ENCODE measurements at regions not wholly inside any gene's neighbourhood (a gene's known extent, or its start where the extent isn't known, plus 50 kb on each side); places are given as distances from the start of the nearest gene placed in this dataset.

DNA sequence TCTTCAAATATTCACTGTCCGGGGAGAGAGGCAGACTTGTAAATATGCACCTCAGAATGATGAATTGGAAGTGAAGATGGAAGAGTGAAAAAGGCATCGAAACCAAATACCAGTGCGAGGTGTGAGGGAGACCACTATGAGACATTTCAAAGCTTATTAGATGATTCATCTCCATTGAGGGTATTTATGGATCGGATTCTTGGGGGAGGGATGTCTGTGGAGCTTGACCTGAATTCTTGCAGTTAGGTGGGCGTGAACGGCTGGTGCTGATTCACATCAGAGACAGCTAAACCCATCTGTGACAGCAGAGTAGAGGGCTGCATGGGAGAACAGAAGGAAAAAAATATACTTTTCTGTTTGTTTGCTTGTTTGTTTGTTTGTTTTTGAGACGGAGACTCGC, 677.2 kb downstream of the AACS start:
- no peak overlapping the region for H2BK20ac ChIP-seq (ENCODE audit: low read length)
- no peaks in the 10 kb centered on the region for H3K27me3 ChIP-seq (replicated peaks in 1 of 4; ENCODE audit: control insufficient read depth in 3 of 4, extremely low read depth in 1 of 4, insufficient read depth in 3 of 4, low read length in 3 of 4)
- no peaks in the 10 kb centered on the region for H4K20me1 ChIP-seq (replicated peaks in 1 of 2; ENCODE audit: control insufficient read depth in 1 of 2, insufficient read depth in 2 of 2, low read length in 2 of 2)
- FAIRE-seq (no peak), DNase-seq (ENCODE audit: low read depth in 1 of 2, low spot score in 2 of 2) (no peak)
- no peak overlapping the region for H3K23ac ChIP-seq (ENCODE audit: insufficient read length)
- no peak overlapping the region for H4K8ac ChIP-seq (ENCODE audit: extremely low read depth, insufficient read depth, low read length)
- TF ChIP-seq NRF1 (IDR thresholded peaks at IDR 0.05; ENCODE audit: low read depth, low read length) (no peak), BCL11A (IDR thresholded peaks at IDR 0.05; ENCODE audit: low read depth in 2 of 2, low read length in 2 of 2) (no peak), POLR2AphosphoS5 (IDR thresholded peaks at IDR 0.05; ENCODE audit: low read depth, low read length) (no peak), JUND (IDR thresholded peaks at IDR 0.05; ENCODE audit: low read length) (no peak), CBX8 (IDR thresholded peaks at IDR 0.05; ENCODE audit: borderline replicate concordance, low read depth, low read length) (no peak), KDM5A (IDR thresholded peaks at IDR 0.05; ENCODE audit: low read length) (no peak), JUN (IDR thresholded peaks at IDR 0.05; ENCODE audit: low read depth, low read length) (no peak), SAP30 (IDR thresholded peaks at IDR 0.05; ENCODE audit: insufficient read depth, insufficient replicate concordance, low read length) (no peak), GTF2F1 (IDR thresholded peaks at IDR 0.05; ENCODE audit: borderline replicate concordance, low read depth, low read length) (no peak), SUZ12 (IDR thresholded peaks at IDR 0.05; ENCODE audit: low read length) (no peak)
- TF ChIP-seq, protein P1, sequence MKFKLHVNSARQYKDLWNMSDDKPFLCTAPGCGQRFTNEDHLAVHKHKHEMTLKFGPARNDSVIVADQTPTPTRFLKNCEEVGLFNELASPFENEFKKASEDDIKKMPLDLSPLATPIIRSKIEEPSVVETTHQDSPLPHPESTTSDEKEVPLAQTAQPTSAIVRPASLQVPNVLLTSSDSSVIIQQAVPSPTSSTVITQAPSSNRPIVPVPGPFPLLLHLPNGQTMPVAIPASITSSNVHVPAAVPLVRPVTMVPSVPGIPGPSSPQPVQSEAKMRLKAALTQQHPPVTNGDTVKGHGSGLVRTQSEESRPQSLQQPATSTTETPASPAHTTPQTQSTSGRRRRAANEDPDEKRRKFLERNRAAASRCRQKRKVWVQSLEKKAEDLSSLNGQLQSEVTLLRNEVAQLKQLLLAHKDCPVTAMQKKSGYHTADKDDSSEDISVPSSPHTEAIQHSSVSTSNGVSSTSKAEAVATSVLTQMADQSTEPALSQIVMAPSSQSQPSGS (IDR thresholded peaks at IDR 0.05; ENCODE audit: low read length), result no peak
- TF ChIP-seq, protein P2, sequence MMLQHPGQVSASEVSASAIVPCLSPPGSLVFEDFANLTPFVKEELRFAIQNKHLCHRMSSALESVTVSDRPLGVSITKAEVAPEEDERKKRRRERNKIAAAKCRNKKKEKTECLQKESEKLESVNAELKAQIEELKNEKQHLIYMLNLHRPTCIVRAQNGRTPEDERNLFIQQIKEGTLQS (IDR thresholded peaks at IDR 0.05; ENCODE audit: insufficient read depth, low read depth, low read length), result no peak
- H2BK120ac ChIP-seq (replicated peaks; ENCODE audit: low read depth, low read length), result no peak overlapping the region
- no peak overlapping the region for H2BK5ac ChIP-seq (ENCODE audit: low read depth, low read length)
- H3K4me3 ChIP-seq (ENCODE audit: extremely low read depth in 1 of 4, insufficient read depth in 2 of 4, low read depth in 3 of 4, low read length in 4 of 4), result no peak overlapping the region
- H3K79me2 ChIP-seq (ENCODE audit: control insufficient read depth in 1 of 2, insufficient read depth in 2 of 2, low read length in 2 of 2), result no peaks in the 10 kb centered on the region
- H3K36me3 ChIP-seq (ENCODE audit: control insufficient read depth in 2 of 4, insufficient read depth in 4 of 4, low read length in 3 of 4), result no peaks in the 10 kb centered on the region; a peak in 1 of 8 replicates
- ChIA-PET CTCF (ENCODE audit: partially characterized antibody) (interaction anchor here (1.3 to 1.9 kb wide), 2 partner anchors 13 to 59 kb away, joined by 4 to 5 read pairs; no protein-coding TSS in a partner anchor), POLR2A (ENCODE audit: partially characterized antibody) (no interaction called here)
- 94% methylated on average over 8 of the region's 8 CpGs; no CpG with 5 or more reads in 1 of the 2 experiments for WGBS, 2 experiments (ENCODE audit: extremely low coverage in 1 of 2, insufficient coverage in 1 of 2, insufficient read length in 1 of 2, insufficient replicate concordance in 2 of 2, low coverage in 1 of 2, low lambda C conversion rate in 2 of 2, missing lambda C conversion rate in 1 of 2)
- H4K91ac ChIP-seq (replicated peaks; ENCODE audit: insufficient read length, low read length), result no peak overlapping the region
- no peak overlapping the region for H3K27ac ChIP-seq (ENCODE audit: low read depth, low read length)
- H2AFZ ChIP-seq (ENCODE audit: low read length), result no peak overlapping the region
- H4K5ac ChIP-seq (ENCODE audit: insufficient read length, low read depth, low read length), result no peak overlapping the region
- no peaks in the 10 kb centered on the region; the same call in 1 of the 2 replicates for H3K23me2 ChIP-seq (ENCODE audit: low read depth, low read length)
- no peak overlapping the region for H3K4me2 ChIP-seq (ENCODE audit: insufficient read depth in 1 of 2, low read depth in 2 of 2, low read length in 2 of 2)
- no peak overlapping the region for H3K14ac ChIP-seq (ENCODE audit: insufficient read length)
- no peak overlapping the region for H2BK12ac ChIP-seq (ENCODE audit: low read depth, low read length)
- no peak overlapping the region for H2AK5ac ChIP-seq (ENCODE audit: low read depth, low read length)
- no peak overlapping the region for H3K4ac ChIP-seq (replicated peaks; ENCODE audit: insufficient read length, low read depth, low read length)
- no peak overlapping the region for H3K56ac ChIP-seq (replicated peaks; ENCODE audit: insufficient read length, low read depth, low read length)
- no peak overlapping the region for H3K18ac ChIP-seq (ENCODE audit: extremely low read depth, low read length)
- peaks cover 0 to 2% of the 10 kb centered on the region in 2 experiments; a peak in 1 of 4 replicates for H3K9me3 ChIP-seq (ENCODE audit: insufficient read depth in 2 of 2, low read depth in 1 of 2, low read length in 1 of 2)
- H3K9ac ChIP-seq (replicated peaks in 1 of 4; ENCODE audit: extremely low read depth in 1 of 4, low read depth in 3 of 4, low read length in 3 of 4), result no peak overlapping the region
- H3K4me1 ChIP-seq (replicated peaks in 1 of 4; ENCODE audit: control insufficient read depth in 3 of 4, insufficient read depth in 4 of 4, low read length in 3 of 4), result no peaks in the 10 kb centered on the region
- H2BK15ac ChIP-seq (ENCODE audit: low read length), result no peak overlapping the region
- no peaks in the 10 kb centered on the region for H3K79me1 ChIP-seq (ENCODE audit: low read depth, low read length)
